ENCODE measurements at regions not wholly inside any gene's neighbourhood (a gene's known extent, or its start where the extent isn't known, plus 50 kb on each side); places are given as distances from the start of the nearest gene placed in this dataset.
"Not testable (repeated sequence)": the region's sequence is repeated elsewhere in the genome, so short reads cannot be mapped to it uniquely, and the experiment has no call there.

DNA sequence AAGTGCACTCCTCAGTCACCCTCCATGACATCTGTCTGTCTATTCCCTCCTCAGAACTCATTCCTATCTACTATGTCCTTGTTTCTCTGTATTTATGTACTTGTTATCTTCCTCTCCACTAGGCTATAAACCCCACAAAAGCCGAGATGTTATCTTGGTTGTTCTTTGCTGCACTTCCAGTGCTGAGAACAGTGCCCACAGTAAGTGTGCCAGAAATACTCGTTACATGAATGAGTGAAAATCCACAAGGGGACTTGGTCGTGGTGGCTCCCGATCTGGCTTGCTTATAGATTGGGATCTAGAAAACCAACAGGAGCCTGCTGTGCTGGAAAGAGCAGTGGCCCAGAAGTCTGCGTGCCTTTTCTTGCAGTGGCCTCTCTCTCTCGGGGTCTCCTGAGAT, 111.9 kb upstream of the PRMT8 start:
- H3K4me3 Mint-ChIP-seq, result no peak overlapping the region
- no peaks in the 10 kb centered on the region for H3K9me3 Mint-ChIP-seq
- ATAC-seq (replicated peaks in 1 of 2) (no peak), DNase-seq (no peak)
- peaks cover 24% of the 10 kb centered on the region for H3K27me3 Mint-ChIP-seq (ENCODE audit: low read depth)
- H3K27ac Mint-ChIP-seq, result no peak overlapping the region
- H3K36me3 Mint-ChIP-seq (ENCODE audit: insufficient read depth in 2 of 2), result no peaks in the 10 kb centered on the region
- H3K4me1 Mint-ChIP-seq (ENCODE audit: low read depth), result no peaks in the 10 kb centered on the region

DNA sequence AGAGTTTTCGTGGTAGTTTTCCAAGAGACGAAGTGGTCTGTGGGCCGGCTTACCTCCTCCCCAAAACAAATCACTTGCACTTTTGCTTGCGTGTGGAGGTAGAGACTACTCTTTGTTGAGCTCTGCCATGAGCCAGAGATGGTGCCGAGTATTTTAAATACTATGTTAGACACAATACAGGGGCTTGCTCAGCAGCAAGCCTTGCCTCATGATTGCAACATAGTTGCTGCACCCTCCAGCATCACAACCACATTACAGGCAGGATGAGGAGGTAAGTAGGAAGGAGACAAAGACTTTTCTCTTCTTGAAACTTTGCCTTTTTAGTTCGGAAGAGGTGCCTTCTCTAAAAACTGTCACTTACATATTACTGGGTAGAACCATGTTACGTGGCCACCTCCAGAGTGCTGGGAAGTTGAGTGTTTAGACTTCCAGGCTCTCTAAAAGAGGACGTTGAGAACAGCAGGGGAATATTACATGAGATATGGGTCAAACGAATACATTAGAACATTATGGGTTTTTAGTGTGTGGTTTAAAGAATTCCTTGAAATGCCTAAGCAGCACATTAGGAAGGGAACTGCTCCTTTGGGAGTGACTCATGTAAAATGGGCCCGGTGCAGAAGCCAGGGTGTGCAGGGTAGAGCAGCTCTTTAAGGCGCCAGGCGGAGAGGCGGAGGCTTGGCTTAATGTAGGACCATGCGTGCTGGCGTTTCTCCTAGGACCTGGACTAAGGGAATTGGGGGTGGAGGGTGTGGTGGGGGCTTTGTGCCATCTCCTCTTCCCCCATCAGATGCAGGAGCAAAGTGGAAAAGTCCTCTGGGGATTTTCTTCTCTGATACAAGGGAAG, 110.6 kb upstream of the PRMT8 start:
- Mint-ChIP-seq H3K4me1 (ENCODE audit: low read depth) (no peaks in the 10 kb centered on the region), H3K36me3 (ENCODE audit: insufficient read depth in 2 of 2) (no peaks in the 10 kb centered on the region), H3K4me3 (no peak overlapping the region), H3K27ac (no peak overlapping the region), H3K9me3 (no peaks in the 10 kb centered on the region), H3K27me3 (ENCODE audit: low read depth) (peaks cover 24% of the 10 kb centered on the region)
- ATAC-seq (replicated peaks in 1 of 2) (no peak), DNase-seq (no peak)

DNA sequence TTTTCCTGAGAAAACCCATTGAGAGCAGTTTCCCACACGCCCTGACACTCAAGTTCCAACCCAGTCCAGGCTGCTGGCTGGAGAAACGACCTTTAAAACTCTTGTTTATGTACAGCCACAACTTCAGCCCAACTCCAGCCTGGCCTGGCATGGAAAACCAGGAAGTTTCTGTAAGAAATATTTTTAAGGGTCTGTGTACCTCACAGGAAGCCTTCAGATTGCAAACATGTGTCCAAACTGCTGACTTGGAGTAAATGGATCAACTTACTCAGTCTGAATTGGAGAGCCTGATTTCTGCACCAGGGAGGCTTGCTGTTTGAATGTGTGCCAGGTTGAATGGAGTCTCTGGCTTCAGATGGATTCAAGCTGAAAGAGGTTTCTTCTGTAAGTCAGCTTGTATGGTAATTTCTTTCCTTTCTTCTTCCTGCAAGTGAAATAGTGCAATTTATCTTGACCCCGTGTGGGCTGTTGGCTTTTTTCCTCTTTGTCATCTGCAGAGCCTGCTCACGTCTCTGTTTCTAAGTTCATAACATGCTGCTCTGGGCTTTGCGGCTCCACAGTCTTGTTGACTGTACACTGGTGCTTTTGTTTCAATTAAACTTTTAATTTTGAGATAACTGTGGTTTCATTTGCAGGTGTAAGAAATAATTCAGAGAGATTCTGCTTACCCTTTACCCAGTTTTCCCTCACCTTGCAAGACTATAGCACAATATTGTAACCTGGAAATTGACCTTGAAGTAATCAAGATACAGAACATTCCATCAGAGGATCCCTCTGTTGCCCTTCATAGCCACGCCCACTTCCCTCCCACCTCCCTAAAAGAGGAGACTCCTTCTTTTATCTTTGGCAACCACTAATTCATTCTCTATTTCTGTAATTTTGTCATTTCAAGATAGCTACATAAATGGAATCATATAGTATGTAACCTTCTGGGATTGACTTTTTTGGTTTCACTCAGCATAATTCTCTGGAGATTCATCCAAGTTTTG, 109.7 kb upstream of the PRMT8 start:
- DNase-seq (no peak), ATAC-seq (replicated peaks in 1 of 2) (no peak)
- no peak overlapping the region for H3K4me3 Mint-ChIP-seq
- H3K36me3 Mint-ChIP-seq (ENCODE audit: insufficient read depth in 2 of 2), result no peaks in the 10 kb centered on the region
- H3K27ac Mint-ChIP-seq, result no peak overlapping the region
- H3K4me1 Mint-ChIP-seq (ENCODE audit: low read depth), result no peaks in the 10 kb centered on the region
- peaks cover 24% of the 10 kb centered on the region for H3K27me3 Mint-ChIP-seq (ENCODE audit: low read depth)
- H3K9me3 Mint-ChIP-seq, result peaks cover under 1% of the 10 kb centered on the region in 2 donors

DNA sequence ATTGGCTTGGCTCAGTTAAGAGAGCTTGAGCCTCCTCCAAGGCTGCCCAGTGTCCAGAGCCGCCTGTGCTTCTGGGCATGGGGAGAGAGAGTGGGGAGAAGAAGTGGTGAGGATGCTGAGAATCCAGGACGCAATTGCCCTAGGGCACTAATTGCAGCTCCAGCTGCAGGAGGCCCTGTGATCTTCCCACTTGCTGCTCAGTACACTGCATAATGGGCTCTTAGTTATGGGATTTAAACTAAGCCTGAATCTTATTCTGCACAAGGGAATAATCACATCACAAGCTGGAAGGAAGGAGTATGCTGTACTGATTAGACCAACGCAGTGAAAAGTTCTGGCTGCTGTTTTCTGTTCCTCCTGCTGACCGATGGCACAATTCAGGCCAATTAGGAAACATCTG, 101.0 kb upstream of the PRMT8 start:
- Mint-ChIP-seq H3K27ac (no peak overlapping the region), H3K4me3 (no peak overlapping the region), H3K4me1 (ENCODE audit: low read depth) (no peaks in the 10 kb centered on the region), H3K27me3 (ENCODE audit: low read depth) (no peaks in the 10 kb centered on the region), H3K36me3 (ENCODE audit: insufficient read depth in 2 of 2) (no peaks in the 10 kb centered on the region), H3K9me3 (peaks cover 2% of the 10 kb centered on the region in 2 donors)
- DNase-seq, result no peak
- ATAC-seq (replicated peaks in 1 of 2), result no peak

DNA sequence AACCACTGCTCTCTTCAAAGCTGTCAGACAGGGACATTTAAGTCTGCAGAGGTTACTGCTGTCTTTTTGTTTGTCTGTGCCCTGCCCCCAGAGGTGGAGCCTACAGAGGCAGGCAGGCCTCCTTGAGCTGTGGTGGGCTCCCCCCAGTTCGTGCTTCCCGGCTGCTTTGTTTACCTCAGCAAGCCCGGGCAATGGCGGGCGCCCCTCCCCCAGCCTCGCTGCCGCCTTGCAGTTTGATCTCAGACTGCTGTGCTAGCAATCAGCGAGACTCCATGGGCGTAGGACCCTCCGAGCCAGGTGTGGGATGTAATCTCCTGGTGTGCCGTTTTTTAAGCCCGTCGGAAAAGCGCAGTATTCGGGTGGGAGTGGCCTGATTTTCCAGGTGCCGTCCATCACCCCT, 93.4 kb upstream of the PRMT8 start:
- ATAC-seq (replicated peaks in 1 of 2); H3K4me1 Mint-ChIP-seq (ENCODE audit: low read depth); H3K4me3 Mint-ChIP-seq: not testable (repeated sequence)

DNA sequence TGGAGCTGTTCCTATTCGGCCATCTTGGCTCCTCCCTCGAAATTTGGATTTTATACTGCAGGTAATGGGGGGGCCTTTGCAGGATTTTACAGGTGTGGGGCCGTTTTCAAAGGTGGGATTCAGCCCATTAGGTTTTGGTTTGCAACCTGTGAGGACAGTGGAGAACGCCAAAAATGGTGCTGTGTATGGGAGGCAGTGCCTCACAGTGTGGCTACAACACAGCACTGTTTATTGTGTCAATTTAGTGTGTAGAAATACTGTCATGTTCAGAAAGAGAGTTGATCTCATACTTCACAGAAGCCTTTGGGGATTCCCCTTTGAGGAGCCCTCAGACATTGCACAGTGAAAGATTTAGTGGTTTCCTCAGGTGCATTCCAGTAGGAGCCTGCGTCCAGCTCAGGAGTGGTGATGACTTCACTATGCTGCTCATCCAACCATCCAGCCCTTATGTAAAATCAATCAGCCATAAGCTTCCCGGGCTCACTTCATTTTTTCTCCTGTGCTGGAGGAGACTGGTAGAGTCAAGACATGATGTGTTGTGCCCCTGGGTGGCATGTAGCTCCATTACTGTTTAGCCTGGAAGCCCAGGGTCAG, 92.7 kb upstream of the PRMT8 start:
- no peak for DNase-seq
- Mint-ChIP-seq H3K9me3 (no peaks in the 10 kb centered on the region), H3K4me1 (ENCODE audit: low read depth) (no peaks in the 10 kb centered on the region), H3K27me3 (ENCODE audit: low read depth) (peaks cover 17% of the 10 kb centered on the region), H3K36me3 (ENCODE audit: insufficient read depth in 2 of 2) (peaks cover 0 to 2% of the 10 kb centered on the region in 2 donors), H3K4me3 (no peak overlapping the region), H3K27ac (no peak overlapping the region)
- ATAC-seq (replicated peaks in 1 of 2), result peak; percentile 35 to 39

More for the DNA sequence above, 93.4 kb upstream of the PRMT8 start:
- not testable (repeated sequence) for DNase-seq; H3K27ac Mint-ChIP-seq; H3K36me3 Mint-ChIP-seq (ENCODE audit: insufficient read depth in 2 of 2); H3K9me3 Mint-ChIP-seq
- peaks cover 17% of the 10 kb centered on the region for H3K27me3 Mint-ChIP-seq (ENCODE audit: low read depth)

DNA sequence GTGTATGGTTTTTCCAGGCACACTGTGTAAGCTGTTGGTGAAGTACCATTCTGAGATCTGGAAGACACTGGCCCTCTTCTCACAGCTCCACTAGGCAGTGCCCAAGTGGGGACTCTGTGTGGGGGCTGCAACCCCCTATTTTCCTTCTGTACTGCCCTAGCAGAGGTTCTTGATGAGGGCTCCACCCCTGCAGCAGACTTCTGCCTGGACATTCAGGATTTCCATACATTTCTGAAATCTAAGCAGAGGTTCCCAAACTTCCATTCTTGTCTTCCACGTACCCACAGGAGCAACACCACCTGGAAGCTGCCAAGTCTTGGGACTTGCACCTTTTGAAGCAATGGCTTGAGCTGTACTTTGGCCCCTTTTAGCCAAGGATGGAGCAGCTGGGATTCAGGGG, 85.2 kb upstream of the PRMT8 start:
- H3K36me3 Mint-ChIP-seq (ENCODE audit: insufficient read depth in 2 of 2), result peaks cover 5 to 11% of the 10 kb centered on the region in 2 donors
- no peak overlapping the region for H3K27ac Mint-ChIP-seq
- no peaks in the 10 kb centered on the region for H3K4me1 Mint-ChIP-seq (ENCODE audit: low read depth)
- DNase-seq, result no peak
- no peak for ATAC-seq (replicated peaks in 1 of 2)
- peaks cover 8% of the 10 kb centered on the region for H3K27me3 Mint-ChIP-seq (ENCODE audit: low read depth)
- peaks cover 17 to 19% of the 10 kb centered on the region in 2 donors for H3K9me3 Mint-ChIP-seq
- H3K4me3 Mint-ChIP-seq, result no peak overlapping the region

DNA sequence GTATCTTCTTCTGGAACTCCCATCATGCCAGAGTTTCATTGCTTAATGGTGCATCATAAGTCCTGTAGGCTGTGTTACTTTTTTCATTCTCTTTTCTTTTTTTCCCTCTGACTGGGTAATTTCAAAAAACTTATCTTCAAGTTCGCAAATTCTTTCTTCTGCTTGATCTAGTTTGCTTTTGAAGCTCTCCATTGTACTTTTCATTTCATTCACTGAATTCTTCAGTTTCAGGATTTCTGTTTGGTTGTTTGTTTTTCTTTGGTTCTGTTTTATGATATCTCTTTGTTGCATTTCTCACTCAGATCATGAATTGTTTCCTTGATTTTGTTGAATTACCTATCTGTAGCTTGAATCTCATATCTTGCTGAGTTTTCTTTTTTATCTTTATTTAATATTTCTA, 83.3 kb upstream of the PRMT8 start:
- no peak overlapping the region for H3K4me3 Mint-ChIP-seq
- no peaks in the 10 kb centered on the region for H3K27me3 Mint-ChIP-seq (ENCODE audit: low read depth)
- DNase-seq (no peak), ATAC-seq (replicated peaks in 1 of 2) (no peak)
- H3K9me3 Mint-ChIP-seq, result peaks cover 17 to 19% of the 10 kb centered on the region in 2 donors
- peaks cover 5 to 11% of the 10 kb centered on the region in 2 donors for H3K36me3 Mint-ChIP-seq (ENCODE audit: insufficient read depth in 2 of 2)
- no peaks in the 10 kb centered on the region for H3K4me1 Mint-ChIP-seq (ENCODE audit: low read depth)
- no peak overlapping the region for H3K27ac Mint-ChIP-seq

DNA sequence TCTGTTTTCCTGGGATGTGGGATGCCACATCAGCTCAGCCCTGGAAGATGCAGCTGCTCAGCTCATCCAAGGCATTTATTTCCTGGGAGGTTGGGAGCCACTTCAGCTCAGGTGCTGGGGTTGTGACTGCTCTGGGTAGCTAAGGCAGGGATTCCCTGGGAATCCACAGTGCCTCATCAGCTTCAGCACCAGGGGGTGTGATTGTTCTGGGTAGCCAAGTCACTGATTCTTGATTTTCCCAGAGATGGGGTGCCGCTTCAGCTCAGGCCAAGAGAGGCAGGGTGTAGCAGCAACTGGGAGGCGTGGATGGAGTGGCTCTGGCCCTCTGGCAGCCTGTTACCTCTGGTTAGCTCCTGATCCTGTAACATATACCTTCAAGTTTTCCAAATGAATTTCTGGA, 81.3 kb upstream of the PRMT8 start:
- no peaks in the 10 kb centered on the region for H3K27me3 Mint-ChIP-seq (ENCODE audit: low read depth)
- no peak for DNase-seq
- no peak overlapping the region for H3K27ac Mint-ChIP-seq
- no peak for ATAC-seq (replicated peaks in 1 of 2)
- H3K9me3 Mint-ChIP-seq, result peaks cover 17 to 19% of the 10 kb centered on the region in 2 donors
- peaks cover 5 to 11% of the 10 kb centered on the region in 2 donors for H3K36me3 Mint-ChIP-seq (ENCODE audit: insufficient read depth in 2 of 2)
- H3K4me3 Mint-ChIP-seq, result no peak overlapping the region
- H3K4me1 Mint-ChIP-seq (ENCODE audit: low read depth), result no peaks in the 10 kb centered on the region

DNA sequence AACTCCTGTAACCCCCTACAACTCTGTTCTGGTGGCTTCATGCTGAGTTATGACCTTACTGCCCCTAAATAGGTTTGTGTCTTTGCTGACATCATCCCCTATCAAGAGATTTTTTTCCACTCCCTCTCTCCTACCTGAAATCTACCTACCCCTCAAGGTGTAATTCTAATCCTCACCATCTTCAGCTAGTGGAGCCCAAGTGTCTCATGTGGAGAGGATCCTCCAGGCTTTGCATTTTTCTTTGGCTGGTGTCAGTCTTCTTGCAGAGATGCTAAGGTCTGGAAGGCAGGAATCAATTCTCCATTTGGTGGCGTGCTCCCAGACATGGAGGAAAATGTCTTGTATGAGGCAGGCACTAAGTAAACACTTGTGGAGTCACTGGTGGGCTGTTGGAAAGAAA, 74.8 kb upstream of the PRMT8 start:
- H3K4me3 Mint-ChIP-seq, result no peak overlapping the region
- no peaks in the 10 kb centered on the region for H3K4me1 Mint-ChIP-seq (ENCODE audit: low read depth)
- no peaks in the 10 kb centered on the region for H3K36me3 Mint-ChIP-seq (ENCODE audit: insufficient read depth in 2 of 2)
- no peak for DNase-seq
- no peak overlapping the region for H3K27ac Mint-ChIP-seq
- H3K27me3 Mint-ChIP-seq (ENCODE audit: low read depth), result peaks cover 21% of the 10 kb centered on the region
- no peak for ATAC-seq (replicated peaks in 1 of 2)
- H3K9me3 Mint-ChIP-seq, result no peaks in the 10 kb centered on the region

DNA sequence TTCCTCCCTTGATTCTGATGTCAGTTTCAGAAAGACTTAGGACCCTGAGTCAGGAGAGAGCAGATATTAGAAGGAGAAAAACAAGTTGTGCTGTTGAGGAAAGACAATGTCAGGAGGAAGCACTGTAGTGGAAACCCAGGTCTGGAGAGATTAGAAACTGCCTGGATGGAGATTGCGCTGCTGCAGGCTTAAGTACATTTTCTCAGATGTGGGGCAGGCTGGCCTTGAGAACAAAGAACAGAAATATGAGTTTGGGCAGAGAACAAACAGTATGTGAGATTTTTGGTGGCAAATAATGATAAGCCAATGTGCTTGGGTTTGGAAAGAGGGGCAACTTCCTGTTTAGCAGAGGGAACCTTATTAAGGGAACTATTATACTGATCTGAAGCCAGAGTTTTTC, 74.3 kb upstream of the PRMT8 start:
- H3K27me3 Mint-ChIP-seq (ENCODE audit: low read depth), result peaks cover 21% of the 10 kb centered on the region
- H3K4me3 Mint-ChIP-seq, result no peak overlapping the region
- DNase-seq, result no peak
- no peak overlapping the region for H3K27ac Mint-ChIP-seq
- ATAC-seq (replicated peaks in 1 of 2), result no peak
- no peaks in the 10 kb centered on the region for H3K36me3 Mint-ChIP-seq (ENCODE audit: insufficient read depth in 2 of 2)
- no peaks in the 10 kb centered on the region for H3K4me1 Mint-ChIP-seq (ENCODE audit: low read depth)
- no peaks in the 10 kb centered on the region for H3K9me3 Mint-ChIP-seq

DNA sequence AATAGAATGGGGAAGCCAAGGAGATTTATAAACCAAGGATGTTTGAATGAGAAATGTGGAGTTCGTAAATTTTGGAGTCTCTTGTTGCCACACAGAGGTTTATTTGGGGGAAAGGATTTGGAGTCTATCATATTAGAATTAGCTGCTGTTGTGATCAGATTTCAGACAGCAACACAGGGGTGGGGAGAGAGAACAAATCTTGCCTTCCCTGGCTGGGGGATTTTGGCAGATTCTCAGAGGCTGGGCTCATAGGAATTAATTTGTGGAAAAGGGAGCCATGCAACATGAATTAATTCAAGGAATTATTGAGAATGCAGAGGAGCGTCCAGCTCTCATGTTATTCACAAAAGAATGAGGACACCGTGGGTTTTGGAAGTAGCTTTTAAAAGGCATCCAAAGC, 73.9 kb upstream of the PRMT8 start:
- Mint-ChIP-seq H3K9me3 (no peaks in the 10 kb centered on the region), H3K4me3 (no peak overlapping the region), H3K36me3 (ENCODE audit: insufficient read depth in 2 of 2) (no peaks in the 10 kb centered on the region), H3K27ac (no peak overlapping the region), H3K4me1 (ENCODE audit: low read depth) (no peaks in the 10 kb centered on the region), H3K27me3 (ENCODE audit: low read depth) (peaks cover 21% of the 10 kb centered on the region)
- ATAC-seq (replicated peaks in 1 of 2), result no peak
- no peak for DNase-seq

DNA sequence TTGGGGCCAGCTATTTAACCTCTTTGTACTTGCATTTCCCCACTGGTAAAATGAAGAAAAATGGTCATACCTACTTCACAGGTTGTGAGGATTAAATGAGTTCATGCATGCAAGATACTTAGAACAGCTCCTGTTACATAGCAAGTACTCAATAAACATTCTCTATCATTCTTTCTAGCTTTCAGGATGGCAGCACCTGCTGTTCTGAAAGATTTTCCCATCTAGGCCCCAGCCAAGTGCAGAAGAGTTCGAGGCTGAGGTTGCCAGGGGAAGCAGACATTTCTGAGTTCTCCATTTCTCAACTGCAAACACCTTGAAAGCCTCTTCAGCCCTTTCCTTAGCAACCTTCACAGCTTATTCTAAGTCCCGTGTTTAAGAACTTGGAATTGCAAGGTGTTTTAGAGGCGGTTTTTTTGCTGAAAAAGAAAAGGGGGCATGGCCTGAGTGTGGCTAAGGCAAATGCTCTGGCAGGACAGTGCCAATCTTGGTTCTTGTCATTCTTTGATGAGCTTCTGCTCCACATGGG, 73.0 kb upstream of the PRMT8 start:
- no peaks in the 10 kb centered on the region for H3K9me3 Mint-ChIP-seq
- H3K36me3 Mint-ChIP-seq (ENCODE audit: insufficient read depth in 2 of 2), result no peaks in the 10 kb centered on the region
- H3K27ac Mint-ChIP-seq, result no peak overlapping the region
- DNase-seq (no peak), ATAC-seq (replicated peaks in 1 of 2) (no peak)
- no peaks in the 10 kb centered on the region for H3K4me1 Mint-ChIP-seq (ENCODE audit: low read depth)
- peaks cover 21% of the 10 kb centered on the region for H3K27me3 Mint-ChIP-seq (ENCODE audit: low read depth)
- no peak overlapping the region for H3K4me3 Mint-ChIP-seq
